Omental fat pad (tissue), 3 donors: ENCODE measurements at regions not wholly inside any gene's neighbourhood (a gene's known extent, or its start where the extent isn't known, plus 50 kb on each side); places are given as distances from the start of the nearest gene placed in this dataset.

ENCODE experiments used
- ATAC-seq: fragments of 150-250 bp; one replicate; pipeline ENCODE4 v1.9.1; 2016; ENCODE audit warnings: mild to moderate bottlenecking, moderate library complexity; ENCODE audit not compliant: low FRiP score
- DNase-seq: peaks from one replicate; pipeline ENCODE4 v3.0.0-alpha.2; 2019; ENCODE audit warnings: low spot score
- TF ChIP-seq, protein P1 (sequence below), 3 donors: fragments of 450-650 bp; IDR thresholded peaks; one replicate each; pipeline ENCODE4 v1.5.1; 2016 to 2017; ENCODE audit warnings: antibody characterized with exemption in 3 of 3, mild to moderate bottlenecking in 3 of 3, moderate library complexity in 2 of 3

GRCh38 chr2:41917587-41917986 is 130.2 kb upstream of the PKDCC start:
- ATAC-seq (no peak), DNase-seq (no peak)
- TF ChIP-seq, protein P1, sequence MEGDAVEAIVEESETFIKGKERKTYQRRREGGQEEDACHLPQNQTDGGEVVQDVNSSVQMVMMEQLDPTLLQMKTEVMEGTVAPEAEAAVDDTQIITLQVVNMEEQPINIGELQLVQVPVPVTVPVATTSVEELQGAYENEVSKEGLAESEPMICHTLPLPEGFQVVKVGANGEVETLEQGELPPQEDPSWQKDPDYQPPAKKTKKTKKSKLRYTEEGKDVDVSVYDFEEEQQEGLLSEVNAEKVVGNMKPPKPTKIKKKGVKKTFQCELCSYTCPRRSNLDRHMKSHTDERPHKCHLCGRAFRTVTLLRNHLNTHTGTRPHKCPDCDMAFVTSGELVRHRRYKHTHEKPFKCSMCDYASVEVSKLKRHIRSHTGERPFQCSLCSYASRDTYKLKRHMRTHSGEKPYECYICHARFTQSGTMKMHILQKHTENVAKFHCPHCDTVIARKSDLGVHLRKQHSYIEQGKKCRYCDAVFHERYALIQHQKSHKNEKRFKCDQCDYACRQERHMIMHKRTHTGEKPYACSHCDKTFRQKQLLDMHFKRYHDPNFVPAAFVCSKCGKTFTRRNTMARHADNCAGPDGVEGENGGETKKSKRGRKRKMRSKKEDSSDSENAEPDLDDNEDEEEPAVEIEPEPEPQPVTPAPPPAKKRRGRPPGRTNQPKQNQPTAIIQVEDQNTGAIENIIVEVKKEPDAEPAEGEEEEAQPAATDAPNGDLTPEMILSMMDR (IDR thresholded peaks at IDR 0.05), result no peak

DNA sequence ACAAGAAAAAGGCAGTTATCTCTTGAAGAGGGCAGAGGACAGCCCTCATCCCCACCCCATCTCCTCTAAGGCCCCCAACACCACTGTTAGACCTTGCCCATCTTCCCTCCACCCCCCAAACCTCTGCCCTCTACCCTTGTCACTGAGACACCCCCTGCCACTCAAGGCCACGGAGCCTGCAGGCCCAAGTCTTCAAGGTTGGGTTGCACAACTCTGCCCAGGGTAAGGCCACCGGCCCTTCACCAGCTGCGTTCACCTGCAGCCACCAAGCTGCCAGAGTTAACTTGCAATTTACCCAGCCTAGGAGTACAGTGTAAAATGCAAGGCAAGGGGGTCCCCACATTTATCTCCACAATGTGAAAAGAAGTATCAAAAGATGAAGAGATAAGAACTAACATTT is 128.7 kb upstream of the PKDCC start:
- DNase-seq (no peak), ATAC-seq (no peak)
- TF ChIP-seq, protein P1 (IDR thresholded peaks at IDR 0.05), result no peak

- ATAC-seq, result no peak
- DNase-seq, result no peak
- TF ChIP-seq, protein P1 (IDR thresholded peaks at IDR 0.05), result no peak
Measured at GRCh38 chr2:41920181-41920580, 127.6 kb upstream of the PKDCC start.

DNA sequence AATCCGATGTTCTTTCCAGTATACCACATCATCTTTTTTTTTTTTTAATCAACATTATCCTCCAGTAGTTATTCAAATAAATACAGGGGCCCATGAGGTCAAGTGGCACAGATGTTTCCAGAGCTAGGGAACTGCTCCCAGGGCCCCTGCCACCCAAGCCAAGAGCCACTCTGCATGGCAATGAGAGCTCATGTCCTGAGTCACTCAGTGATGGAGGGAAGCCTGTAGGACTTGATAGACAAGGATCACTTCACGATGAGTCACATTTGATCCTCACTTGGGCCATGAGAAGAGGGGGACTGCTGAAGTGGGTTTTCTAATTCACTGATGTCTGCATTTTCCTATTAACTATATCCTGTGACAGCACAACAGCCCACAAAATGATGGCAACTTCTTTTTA is 127.0 kb upstream of the PKDCC start:
- no peak for DNase-seq
- ATAC-seq, result no peak
- TF ChIP-seq, protein P1 (IDR thresholded peaks at IDR 0.05), result no peak

GRCh38 chr2:41922177-41922576 is 125.6 kb upstream of the PKDCC start:
- DNase-seq, result no peak
- TF ChIP-seq, protein P1 (IDR thresholded peaks at IDR 0.05), result no peak
- ATAC-seq, result no peak

GRCh38 chr2:41923156-41923786 is 124.5 kb upstream of the PKDCC start:
- ATAC-seq (no peak), DNase-seq (no peak)
- TF ChIP-seq, protein P1 (IDR thresholded peaks at IDR 0.05), result no peak

DNA sequence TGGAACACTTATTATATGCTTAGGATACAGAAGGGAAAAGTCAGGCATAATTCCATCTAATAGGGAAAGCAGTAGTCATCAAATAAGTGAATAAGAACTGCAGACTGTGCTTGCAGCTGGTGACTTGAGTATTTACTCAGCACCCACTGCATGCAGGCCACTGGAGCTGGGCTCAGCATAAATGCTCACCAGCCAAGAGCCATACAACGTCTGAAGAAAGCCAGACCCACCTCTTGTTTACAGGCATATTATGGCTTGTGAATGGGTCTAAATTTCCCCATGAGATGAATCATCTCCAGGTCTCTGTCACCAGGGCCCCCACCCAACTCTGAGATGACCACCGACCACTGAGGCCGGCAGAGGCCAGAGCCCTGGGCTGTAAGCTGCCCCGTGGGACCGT is 123.8 kb upstream of the PKDCC start:
- DNase-seq (no peak), ATAC-seq (no peak)
- TF ChIP-seq, protein P1 (IDR thresholded peaks at IDR 0.05), result no peak
